ENCODE measurements at regions not wholly inside any gene's neighbourhood (a gene's known extent, or its start where the extent isn't known, plus 50 kb on each side); places are given as distances from the start of the nearest gene placed in this dataset.

DNA sequence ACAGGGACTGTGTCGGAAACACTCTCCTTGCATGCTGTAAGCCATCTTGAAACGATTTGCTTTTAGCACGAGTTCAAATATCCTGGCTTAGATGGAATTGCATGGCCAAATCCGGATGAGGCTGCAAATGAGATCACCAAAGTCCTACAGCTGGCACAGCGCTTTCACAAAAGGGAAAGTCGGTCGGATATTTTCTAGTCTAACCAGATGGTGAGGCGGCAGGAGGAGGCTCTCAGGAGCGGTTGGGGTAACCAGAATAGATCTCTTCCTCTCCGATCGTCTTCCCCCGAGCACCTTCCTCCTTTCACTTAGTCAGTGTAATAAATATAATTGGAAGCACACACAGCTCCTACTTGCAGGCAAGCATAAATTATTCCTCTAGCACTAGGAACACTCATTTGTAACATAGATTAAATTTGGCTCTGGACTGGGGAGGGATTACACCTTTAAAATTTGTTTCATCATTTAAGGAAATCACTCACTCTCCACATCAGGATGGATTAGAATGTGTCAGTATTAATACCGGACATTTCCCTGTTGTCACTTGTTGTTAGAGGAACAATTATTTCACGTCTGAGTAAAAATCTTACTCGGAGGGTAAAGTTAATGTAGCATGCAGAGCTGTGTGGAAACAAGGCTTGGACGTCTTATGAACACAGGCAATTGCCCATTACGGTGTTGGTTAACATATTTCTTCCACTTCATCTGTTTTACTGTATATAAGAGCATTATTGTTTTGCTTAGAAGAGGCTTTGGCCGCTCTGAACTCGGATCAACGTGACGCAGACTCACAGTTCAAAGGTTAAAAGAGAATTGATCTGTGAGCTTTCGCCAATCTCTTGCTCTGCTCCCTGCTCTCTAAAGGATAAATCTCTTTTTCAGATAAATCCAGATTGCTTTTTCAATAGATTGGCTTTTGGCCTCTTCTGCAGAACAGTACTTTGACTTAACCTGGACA is 857.9 kb downstream of the TYW1 start:
- Histone ChIP-seq H3K9me3 (ENCODE audit: insufficient read depth, low read depth, low read length) (no peaks in the 10 kb centered on the region), H3K79me2 (ENCODE audit: insufficient read depth, low read length) (no peaks in the 10 kb centered on the region), H3K27me3 (ENCODE audit: insufficient read depth, low read length) (peaks cover 3% of the 10 kb centered on the region), H3K27ac (ENCODE audit: low read depth, low read length) (no peak overlapping the region), H3K36me3 (ENCODE audit: insufficient read depth, low read length) (no peaks in the 10 kb centered on the region), H3K4me1 (ENCODE audit: insufficient read depth, low read length) (no peaks in the 10 kb centered on the region), H3K4me3 (ENCODE audit: insufficient read depth, low read depth, low read length) (no peak overlapping the region), H3K4me2 (ENCODE audit: low read length) (no peak overlapping the region), H4K20me1 (ENCODE audit: insufficient read depth, low read length) (no peaks in the 10 kb centered on the region), H3K9ac (ENCODE audit: low read length) (no peak overlapping the region), H2AFZ (ENCODE audit: low read depth, low read length) (no peak overlapping the region)
- no peak overlapping the region for H3K4me3 Mint-ChIP-seq (ENCODE audit: unreplicated experiment)
- no peaks in the 10 kb centered on the region for H3K27me3 Mint-ChIP-seq (ENCODE audit: low read depth, unreplicated experiment)
- TF ChIP-seq CTCF (IDR thresholded peaks at IDR 0.05; ENCODE audit: insufficient read depth, low read depth, low read length) (no peak), EZH2 (IDR thresholded peaks at IDR 0.05; ENCODE audit: insufficient read depth, low read length) (no peak)
- no peaks in the 10 kb centered on the region for H3K36me3 Mint-ChIP-seq (ENCODE audit: low read depth, unreplicated experiment)
- H3K9me3 Mint-ChIP-seq (ENCODE audit: unreplicated experiment), result peaks cover 18% of the 10 kb centered on the region
- DNase-seq (ENCODE audit: low read depth), result no peak
- no peak overlapping the region for H3K27ac Mint-ChIP-seq (ENCODE audit: unreplicated experiment)
- H3K4me1 Mint-ChIP-seq (ENCODE audit: low read depth, unreplicated experiment), result no peaks in the 10 kb centered on the region
- no peak for FAIRE-seq

DNA sequence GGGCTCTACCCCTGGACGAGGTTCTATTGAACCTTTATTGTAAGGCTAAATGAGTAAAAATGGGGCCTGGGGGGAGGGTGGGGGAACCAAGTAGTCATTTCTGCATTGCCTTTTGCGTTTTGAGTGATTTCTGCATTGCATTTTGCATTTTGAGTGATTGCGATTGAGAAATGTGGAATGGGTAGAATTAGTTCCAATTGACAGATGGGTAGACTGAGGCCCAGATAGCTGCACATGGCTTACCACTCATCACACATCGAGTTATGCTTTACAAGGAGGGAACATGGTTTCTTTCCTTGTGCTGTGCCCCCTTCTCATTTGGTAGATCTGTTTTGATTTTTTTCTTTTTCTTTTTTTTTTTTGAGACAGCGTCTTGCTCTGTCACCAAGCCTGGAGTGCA is 858.7 kb downstream of the TYW1 start:
- Histone ChIP-seq H3K27me3 (ENCODE audit: insufficient read depth, low read length) (peaks cover 3% of the 10 kb centered on the region), H3K4me2 (ENCODE audit: low read length) (no peak overlapping the region), H4K20me1 (ENCODE audit: insufficient read depth, low read length) (no peaks in the 10 kb centered on the region), H3K36me3 (ENCODE audit: insufficient read depth, low read length) (no peaks in the 10 kb centered on the region), H3K4me1 (ENCODE audit: insufficient read depth, low read length) (no peaks in the 10 kb centered on the region), H3K9me3 (ENCODE audit: insufficient read depth, low read depth, low read length) (no peaks in the 10 kb centered on the region), H2AFZ (ENCODE audit: low read depth, low read length) (no peak overlapping the region), H3K27ac (ENCODE audit: low read depth, low read length) (no peak overlapping the region), H3K9ac (ENCODE audit: low read length) (no peak overlapping the region), H3K79me2 (ENCODE audit: insufficient read depth, low read length) (no peaks in the 10 kb centered on the region), H3K4me3 (ENCODE audit: insufficient read depth, low read depth, low read length) (no peak overlapping the region)
- Mint-ChIP-seq H3K27ac (ENCODE audit: unreplicated experiment) (no peak overlapping the region), H3K4me1 (ENCODE audit: low read depth, unreplicated experiment) (no peaks in the 10 kb centered on the region), H3K27me3 (ENCODE audit: low read depth, unreplicated experiment) (no peaks in the 10 kb centered on the region), H3K9me3 (ENCODE audit: unreplicated experiment) (peaks cover 21% of the 10 kb centered on the region), H3K4me3 (ENCODE audit: unreplicated experiment) (no peak overlapping the region), H3K36me3 (ENCODE audit: low read depth, unreplicated experiment) (no peaks in the 10 kb centered on the region)
- FAIRE-seq (no peak), DNase-seq (ENCODE audit: low read depth) (no peak)
- TF ChIP-seq EZH2 (IDR thresholded peaks at IDR 0.05; ENCODE audit: insufficient read depth, low read length) (no peak), CTCF (IDR thresholded peaks at IDR 0.05; ENCODE audit: insufficient read depth, low read depth, low read length) (no peak)

DNA sequence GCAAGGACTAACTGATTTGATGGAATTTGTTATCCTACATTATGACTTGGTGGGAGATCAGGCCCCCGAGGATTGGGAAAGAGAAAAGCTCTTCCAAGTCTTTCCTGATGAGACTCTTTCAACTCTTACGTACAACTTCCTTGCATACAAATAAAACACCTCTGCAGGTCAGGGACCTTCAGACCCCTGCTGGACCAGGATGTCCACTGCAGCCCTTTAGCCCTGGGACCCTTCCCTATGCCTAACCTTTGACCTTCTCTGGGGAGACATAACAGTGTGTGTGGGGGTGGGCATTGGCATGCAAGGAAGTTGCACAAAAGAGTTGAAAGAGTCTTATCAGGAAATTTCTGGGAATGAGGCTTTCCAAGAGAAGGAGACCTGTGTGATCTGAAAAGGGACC is 859.4 kb downstream of the TYW1 start:
- H3K9me3 ChIP-seq (ENCODE audit: insufficient read depth, low read depth, low read length), result no peaks in the 10 kb centered on the region
- no peaks in the 10 kb centered on the region for H3K79me2 ChIP-seq (ENCODE audit: insufficient read depth, low read length)
- no peaks in the 10 kb centered on the region for H3K36me3 Mint-ChIP-seq (ENCODE audit: low read depth, unreplicated experiment)
- DNase-seq (ENCODE audit: low read depth) (no peak), FAIRE-seq (no peak)
- H2AFZ ChIP-seq (ENCODE audit: low read depth, low read length), result no peak overlapping the region
- no peak overlapping the region for H3K4me3 ChIP-seq (ENCODE audit: insufficient read depth, low read depth, low read length)
- H3K9ac ChIP-seq (ENCODE audit: low read length), result no peak overlapping the region
- no peaks in the 10 kb centered on the region for H3K4me1 Mint-ChIP-seq (ENCODE audit: low read depth, unreplicated experiment)
- no peaks in the 10 kb centered on the region for H3K4me1 ChIP-seq (ENCODE audit: insufficient read depth, low read length)
- H3K4me2 ChIP-seq (ENCODE audit: low read length), result no peak overlapping the region
- TF ChIP-seq CTCF (IDR thresholded peaks at IDR 0.05; ENCODE audit: insufficient read depth, low read depth, low read length), result no peak
- TF ChIP-seq EZH2 (IDR thresholded peaks at IDR 0.05; ENCODE audit: insufficient read depth, low read length), result no peak
- H3K36me3 ChIP-seq (ENCODE audit: insufficient read depth, low read length), result no peaks in the 10 kb centered on the region
- H4K20me1 ChIP-seq (ENCODE audit: insufficient read depth, low read length), result no peaks in the 10 kb centered on the region
- peaks cover 23% of the 10 kb centered on the region for H3K9me3 Mint-ChIP-seq (ENCODE audit: unreplicated experiment)
- H3K27ac Mint-ChIP-seq (ENCODE audit: unreplicated experiment), result no peak overlapping the region
- peaks cover 3% of the 10 kb centered on the region for H3K27me3 ChIP-seq (ENCODE audit: insufficient read depth, low read length)
- H3K27ac ChIP-seq (ENCODE audit: low read depth, low read length), result no peak overlapping the region
- H3K4me3 Mint-ChIP-seq (ENCODE audit: unreplicated experiment), result no peak overlapping the region
- H3K27me3 Mint-ChIP-seq (ENCODE audit: low read depth, unreplicated experiment), result no peaks in the 10 kb centered on the region

Measured in astrocyte (in vitro differentiated cells and primary cell).